Upper lobe of left lung (tissue), 6 donors: ENCODE measurements at regions not wholly inside any gene's neighbourhood (a gene's known extent, or its start where the extent isn't known, plus 50 kb on each side); places are given as distances from the start of the nearest gene placed in this dataset.
"Not testable (repeated sequence)": the region's sequence is repeated elsewhere in the genome, so short reads cannot be mapped to it uniquely, and the experiment has no call there.

ENCODE experiments used
- ATAC-seq, 2 donors: fragments of 200-7000 bp; cut with Tn5 transposase; one replicate each; pipeline ENCODE4 v1.9.1; 2022; ENCODE audit warnings: mild to moderate bottlenecking in 2 of 2, moderate library complexity in 2 of 2; ENCODE audit not compliant: low FRiP score in 2 of 2
- DNase-seq, 2 donors: peaks; one replicate each; pipeline ENCODE4 v3.0.0-alpha.2; 2019 to 2020
- H3K27ac ChIP-seq, 4 donors: fragments of 200-600 bp; sonication (generic); one replicate each; pipeline ENCODE4 v1.5.1; 2016 to 2019
- H3K27me3 ChIP-seq, 4 donors: fragments of 200-600 bp; sonication (generic); one replicate each; pipeline ENCODE4 v1.5.1; 2017 to 2019
- H3K36me3 ChIP-seq, 4 donors: fragments of 200-600 bp; sonication (generic); one replicate each; pipeline ENCODE4 v1.5.1; 2016 to 2019
- H3K4me1 ChIP-seq, 4 donors: fragments of 200-600 bp; sonication (generic); one replicate each; pipeline ENCODE4 v1.5.1; 2018 to 2019
- H3K4me3 ChIP-seq, 4 donors: fragments of 200-600 bp; sonication (generic); one replicate each; pipeline ENCODE4 v1.5.1; 2017 to 2019; ENCODE audit warnings: mild to moderate bottlenecking in 2 of 4, moderate library complexity in 1 of 4
- H3K9me3 ChIP-seq, 4 donors: fragments of 200-600 bp; sonication (generic); one replicate each; pipeline ENCODE4 v1.5.1; 2018 to 2019
- CTCF ChIP-seq, 6 experiments: fragments of 450-650 bp in 4 of 6; fragments of 200-600 bp in 2 of 6; sonication (generic) in 2 of 6; IDR thresholded peaks; one replicate each; pipeline ENCODE4 v1.5.1; 2016 to 2019; ENCODE audit warnings: antibody characterized with exemption in 6 of 6
- EP300 ChIP-seq, 4 donors: sonication (generic); formaldehyde crosslinking; IDR thresholded peaks; one replicate each; pipeline ENCODE4 v1.5.1; 2017; ENCODE audit warnings: antibody characterized with exemption in 4 of 4, control low read depth in 2 of 4
- POLR2A ChIP-seq, 4 donors: fragments of 450-650 bp; IDR thresholded peaks; one replicate each; pipeline ENCODE4 v1.5.1; 2016 to 2017; ENCODE audit warnings: antibody characterized with exemption in 4 of 4, mild to moderate bottlenecking in 2 of 4
- POLR2AphosphoS5 ChIP-seq, 2 donors: sonication (generic); formaldehyde crosslinking; IDR thresholded peaks; one replicate each; pipeline ENCODE4 v1.5.1; 2017; ENCODE audit warnings: antibody characterized with exemption in 2 of 2
- WGBS, 2 donors: methylation state at CpG; one replicate each; pipeline ENCODE4 v1.1.5; 2017 to 2018; 5-methylcytosine and 5-hydroxymethylcytosine counted together
- donor health status: DM: no; HTN: no; CAD: no; lungs with moderate emphysema.
- donor health status: DM: no; HTN: yes; CAD: no; lungs with severe emphysema.

DNA sequence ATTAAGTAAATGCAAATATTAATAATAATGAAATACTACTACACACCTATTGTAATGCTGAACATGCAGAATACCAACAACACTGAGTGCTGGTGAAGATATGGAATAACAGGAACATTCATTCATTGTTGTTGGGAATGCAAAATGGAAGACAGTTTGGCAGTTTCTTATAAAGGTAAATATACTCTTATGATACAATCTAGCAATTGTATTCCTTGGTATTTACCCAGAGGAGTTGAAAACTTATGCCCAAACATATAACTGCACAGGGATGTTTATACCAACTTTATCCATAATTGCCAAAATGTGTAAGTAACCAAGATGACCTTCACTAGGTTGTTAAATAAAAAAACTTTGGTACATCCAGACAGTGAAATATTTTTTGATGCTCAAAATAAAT is 636.8 kb downstream of the PRR16 start:
- no peak overlapping the region for H3K27ac ChIP-seq
- ATAC-seq (no peak), DNase-seq (no peak)
- no peaks in the 10 kb centered on the region for H3K4me1 ChIP-seq
- H3K36me3 ChIP-seq: no peaks in the 10 kb centered on the region
- no peaks in the 10 kb centered on the region for H3K27me3 ChIP-seq
- no peaks in the 10 kb centered on the region for H3K9me3 ChIP-seq
- TF ChIP-seq EP300 (IDR thresholded peaks at IDR 0.05): no peak
- no peak overlapping the region for H3K4me3 ChIP-seq

DNA sequence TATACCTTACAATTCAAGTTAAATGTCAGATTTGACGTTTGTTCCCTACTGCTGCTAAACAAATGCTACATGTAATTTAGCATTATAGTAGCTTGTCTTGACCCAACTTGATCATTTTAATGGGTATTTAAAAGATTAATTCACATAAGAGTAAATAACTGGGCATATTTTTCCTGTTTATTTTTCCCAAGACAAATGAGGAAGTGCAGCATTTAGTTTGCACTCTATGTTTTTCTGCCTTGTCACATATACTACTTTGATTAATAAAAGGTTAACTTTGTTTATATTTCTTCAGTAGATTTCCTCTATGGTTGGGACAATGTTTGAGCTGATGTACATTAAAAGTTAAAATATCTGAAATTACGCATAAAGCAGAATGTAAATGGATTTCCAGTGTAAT is 641.8 kb downstream of the PRR16 start:
- TF ChIP-seq EP300 (IDR thresholded peaks at IDR 0.05) (no peak), POLR2A (IDR thresholded peaks at IDR 0.05) (no peak), POLR2AphosphoS5 (IDR thresholded peaks at IDR 0.05) (no peak), CTCF (IDR thresholded peaks at IDR 0.05) (no peak)
- Histone ChIP-seq H3K36me3 (no peaks in the 10 kb centered on the region), H3K27me3 (no peaks in the 10 kb centered on the region), H3K27ac (no peak overlapping the region), H3K4me3 (no peak overlapping the region), H3K4me1 (no peaks in the 10 kb centered on the region), H3K9me3 (no peaks in the 10 kb centered on the region)
- WGBS, 2 donors: 55 to 76% methylated on average over 2 of the region's 2 CpGs
- ATAC-seq (no peak), DNase-seq (no peak)

DNA sequence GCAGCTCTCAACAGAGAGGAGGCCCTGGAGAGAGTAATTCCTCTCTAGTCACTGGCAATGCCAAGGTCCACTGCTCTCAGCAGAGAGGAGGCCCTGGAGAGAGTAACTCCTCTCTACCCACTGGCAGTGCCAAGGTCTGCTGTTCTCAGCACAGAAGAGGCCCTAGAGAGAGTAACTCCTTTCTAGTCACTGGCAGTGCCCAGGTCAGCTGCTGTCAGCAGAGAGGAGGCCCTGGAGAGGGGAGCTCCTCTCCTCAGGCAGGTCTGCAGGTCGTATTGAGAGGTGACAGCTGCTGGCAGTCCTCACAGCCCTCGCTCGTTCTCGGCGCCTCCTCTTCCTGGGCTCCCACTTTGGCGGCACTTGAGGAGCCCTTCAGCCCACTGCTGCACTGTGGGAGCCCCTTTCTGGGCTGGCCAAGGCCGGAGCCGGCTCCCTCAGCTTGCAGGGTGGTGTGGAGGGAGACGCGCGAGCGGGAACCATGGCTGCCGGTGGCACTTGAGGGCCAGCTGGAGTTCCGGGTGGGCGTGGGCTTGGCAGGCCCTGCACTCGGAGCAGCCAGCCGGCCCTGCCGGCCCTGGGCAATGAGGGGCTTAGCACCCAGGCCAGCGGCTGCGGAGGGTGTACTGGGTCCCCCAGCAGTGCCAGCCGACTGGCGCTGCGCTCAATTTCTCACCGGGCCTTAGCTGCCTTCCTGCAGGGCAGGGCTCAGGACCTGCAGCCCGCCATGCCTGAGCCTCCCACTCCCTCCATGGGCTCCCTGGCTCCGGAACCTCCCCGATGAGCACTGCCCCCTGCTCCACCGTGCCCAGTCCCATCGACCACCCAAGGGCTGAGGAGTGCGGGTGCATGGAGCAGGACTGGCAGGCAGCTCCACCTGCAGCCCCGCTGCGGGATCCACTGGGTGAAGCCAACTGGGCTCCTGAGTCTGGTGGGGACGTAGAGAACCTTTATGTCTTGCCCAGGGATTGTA is 642.9 kb downstream of the PRR16 start:
- not testable (repeated sequence) for H3K4me1 ChIP-seq, H3K27me3 ChIP-seq, H3K27ac ChIP-seq, H3K4me3 ChIP-seq, H3K9me3 ChIP-seq, H3K36me3 ChIP-seq
- DNase-seq (peak in 1 of 2 donors; percentile 76), ATAC-seq (peak in 1 of 2 donors; percentile 42)
- WGBS, 2 donors: 92 to 98% methylated on average over 9 to 29 of the region's 33 CpGs

- WGBS, 2 donors: 84 to 90% methylated on average over 5 to 8 of the region's 10 CpGs
- H3K9me3 ChIP-seq: no peaks in the 10 kb centered on the region
- H3K4me3 ChIP-seq: no peak overlapping the region
- ATAC-seq: peak in 1 of 2 donors; percentile 15
- DNase-seq: peak in 1 of 2 donors; percentile 42
- H3K27ac ChIP-seq: no peak overlapping the region
- H3K36me3 ChIP-seq: no peaks in the 10 kb centered on the region
- H3K27me3 ChIP-seq: no peaks in the 10 kb centered on the region
- no peak for TF ChIP-seq POLR2AphosphoS5 (IDR thresholded peaks at IDR 0.05)
- TF ChIP-seq CTCF (IDR thresholded peaks at IDR 0.05): no peak
- TF ChIP-seq POLR2A (IDR thresholded peaks at IDR 0.05): no peak
- no peak for TF ChIP-seq EP300 (IDR thresholded peaks at IDR 0.05)
- H3K4me1 ChIP-seq: no peaks in the 10 kb centered on the region
Measured at GRCh38 chr5:121108725-121109124, 644.6 kb downstream of the PRR16 start.

GRCh38 chr5:121109817-121110216 is 645.7 kb downstream of the PRR16 start:
- H3K4me3 ChIP-seq: no peak overlapping the region
- no peak for ATAC-seq
- H3K4me1 ChIP-seq: no peaks in the 10 kb centered on the region
- H3K9me3 ChIP-seq: no peaks in the 10 kb centered on the region
- H3K27ac ChIP-seq: no peak overlapping the region
- H3K36me3 ChIP-seq: no peaks in the 10 kb centered on the region
- no peaks in the 10 kb centered on the region for H3K27me3 ChIP-seq
- TF ChIP-seq CTCF (IDR thresholded peaks at IDR 0.05) (no peak), POLR2AphosphoS5 (IDR thresholded peaks at IDR 0.05) (no peak), EP300 (IDR thresholded peaks at IDR 0.05) (no peak), POLR2A (IDR thresholded peaks at IDR 0.05) (no peak)
- WGBS, 2 donors: 26 to 61% methylated on average over 1 of the region's 1 CpG
- DNase-seq: no peak

GRCh38 chr5:121121786-121122185 is 657.7 kb downstream of the PRR16 start:
- no peaks in the 10 kb centered on the region for H3K4me1 ChIP-seq
- H3K27ac ChIP-seq: no peak overlapping the region
- H3K27me3 ChIP-seq: no peaks in the 10 kb centered on the region
- DNase-seq (no peak), ATAC-seq (no peak)
- TF ChIP-seq POLR2A (IDR thresholded peaks at IDR 0.05) (no peak), CTCF (IDR thresholded peaks at IDR 0.05) (no peak), POLR2AphosphoS5 (IDR thresholded peaks at IDR 0.05) (no peak), EP300 (IDR thresholded peaks at IDR 0.05) (no peak)
- WGBS, 2 donors: 69 to 89% methylated on average over 4 of the region's 4 CpGs
- no peaks in the 10 kb centered on the region for H3K9me3 ChIP-seq
- H3K36me3 ChIP-seq: no peaks in the 10 kb centered on the region
- H3K4me3 ChIP-seq: no peak overlapping the region
